ENCODE measurements at regions not wholly inside any gene's neighbourhood (a gene's known extent, or its start where the extent isn't known, plus 50 kb on each side); places are given as distances from the start of the nearest gene placed in this dataset.
"Not testable (repeated sequence)": the region's sequence is repeated elsewhere in the genome, so short reads cannot be mapped to it uniquely, and the experiment has no call there.

DNA sequence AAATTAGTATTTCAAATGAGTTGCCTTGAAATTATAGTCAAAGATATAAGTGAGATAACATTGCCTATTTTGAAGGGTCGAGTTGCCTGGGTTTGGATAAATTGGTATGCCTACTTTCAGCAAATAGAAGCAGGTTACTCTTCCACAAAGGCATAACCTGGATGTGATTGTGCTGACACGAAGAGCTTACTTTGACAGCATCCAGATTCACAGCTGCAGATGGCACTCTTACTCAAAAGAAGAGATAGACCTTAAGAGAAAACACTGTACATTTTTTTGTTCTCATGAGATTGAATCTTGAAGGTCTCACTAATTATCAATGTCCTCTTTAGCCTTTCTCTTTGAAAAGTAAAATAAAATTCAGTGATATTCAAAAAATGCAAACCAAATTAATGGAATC is 1338.7 kb downstream of the REEP3 start:
- Histone ChIP-seq H3K36me3 (ENCODE audit: control insufficient read depth in 5 of 5, insufficient read depth in 5 of 5, low read length in 5 of 5) (no peaks in the 10 kb centered on the region), H3K27ac (ENCODE audit: low read depth, low read length) (no peak overlapping the region), H3K4me3 (ENCODE audit: low read depth in 1 of 5, low read length in 5 of 5) (no peak overlapping the region), H3K4me1 (ENCODE audit: control insufficient read depth in 5 of 5, insufficient read depth in 5 of 5, low read length in 5 of 5) (no peaks in the 10 kb centered on the region), H3K9ac (ENCODE audit: low read length in 5 of 5) (no peak overlapping the region), H3K9me3 (ENCODE audit: control insufficient read depth in 5 of 5, low read length in 5 of 5) (no peaks in the 10 kb centered on the region), H3K27me3 (ENCODE audit: control insufficient read depth in 5 of 5, insufficient read depth in 4 of 5, low read length in 5 of 5) (no peaks in the 10 kb centered on the region)

DNA sequence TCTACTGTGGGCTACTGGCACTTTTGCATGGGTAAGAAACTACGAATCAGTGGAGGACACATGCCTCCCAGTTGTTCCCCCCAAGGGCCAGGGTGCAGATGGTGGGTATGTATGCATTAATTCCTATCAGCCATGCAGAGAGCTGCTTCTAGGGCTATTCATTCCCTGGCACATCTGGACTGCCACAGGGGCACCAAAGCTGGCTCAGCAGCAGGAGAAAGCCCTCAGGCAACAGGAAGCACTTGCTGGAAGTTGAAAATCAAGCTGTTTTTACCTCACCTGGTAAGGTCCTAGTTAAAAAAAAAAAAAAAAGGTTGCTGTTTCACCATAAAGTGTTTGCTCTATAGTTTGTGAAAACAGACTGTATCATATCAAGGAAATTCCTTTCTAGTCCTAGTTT is 1342.6 kb downstream of the REEP3 start:
- Histone ChIP-seq H3K4me1 (ENCODE audit: control insufficient read depth in 5 of 5, insufficient read depth in 5 of 5, low read length in 5 of 5) (no peaks in the 10 kb centered on the region), H3K9ac (ENCODE audit: low read length in 5 of 5) (no peak overlapping the region), H3K27ac (ENCODE audit: low read depth, low read length) (no peak overlapping the region), H3K4me3 (ENCODE audit: low read depth in 1 of 5, low read length in 5 of 5) (no peak overlapping the region), H3K36me3 (ENCODE audit: control insufficient read depth in 5 of 5, insufficient read depth in 5 of 5, low read length in 5 of 5) (no peaks in the 10 kb centered on the region), H3K27me3 (ENCODE audit: control insufficient read depth in 5 of 5, insufficient read depth in 4 of 5, low read length in 5 of 5) (no peaks in the 10 kb centered on the region), H3K9me3 (ENCODE audit: control insufficient read depth in 5 of 5, low read length in 5 of 5) (no peaks in the 10 kb centered on the region)

DNA sequence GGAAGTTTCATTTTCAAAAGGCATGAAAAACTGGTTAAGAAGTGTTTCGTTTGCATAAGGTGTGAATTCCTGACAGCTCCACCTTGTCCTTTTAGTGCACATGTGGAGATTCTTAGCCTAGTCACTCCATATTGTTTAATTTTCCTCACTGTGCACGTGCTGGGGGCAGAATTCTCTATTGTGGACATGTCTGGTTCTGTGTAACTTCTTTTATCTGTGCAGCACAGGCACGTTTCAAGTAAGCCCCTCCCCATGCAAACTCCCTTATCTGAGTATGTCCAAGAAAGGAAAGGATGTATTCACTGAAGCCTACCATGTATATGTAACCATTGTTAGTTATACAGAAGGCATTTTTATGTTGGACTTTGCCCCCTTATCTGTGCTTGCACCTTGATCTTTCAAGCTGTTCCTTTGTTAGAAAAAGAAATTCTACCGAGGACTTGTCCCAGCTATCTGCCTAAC is 1346.3 kb downstream of the REEP3 start:
- H3K9ac ChIP-seq (ENCODE audit: low read length in 5 of 5) = no peak overlapping the region
- H3K4me1 ChIP-seq (ENCODE audit: control insufficient read depth in 5 of 5, insufficient read depth in 5 of 5, low read length in 5 of 5) = no peaks in the 10 kb centered on the region
- H3K36me3 ChIP-seq (ENCODE audit: control insufficient read depth in 5 of 5, insufficient read depth in 5 of 5, low read length in 5 of 5) = no peaks in the 10 kb centered on the region
- no peak overlapping the region for H3K27ac ChIP-seq (ENCODE audit: low read depth, low read length)
- no peak overlapping the region for H3K4me3 ChIP-seq (ENCODE audit: low read depth in 1 of 5, low read length in 5 of 5)
- no peaks in the 10 kb centered on the region for H3K27me3 ChIP-seq (ENCODE audit: control insufficient read depth in 5 of 5, insufficient read depth in 4 of 5, low read length in 5 of 5)
- H3K9me3 ChIP-seq (ENCODE audit: control insufficient read depth in 5 of 5, low read length in 5 of 5) = no peaks in the 10 kb centered on the region

DNA sequence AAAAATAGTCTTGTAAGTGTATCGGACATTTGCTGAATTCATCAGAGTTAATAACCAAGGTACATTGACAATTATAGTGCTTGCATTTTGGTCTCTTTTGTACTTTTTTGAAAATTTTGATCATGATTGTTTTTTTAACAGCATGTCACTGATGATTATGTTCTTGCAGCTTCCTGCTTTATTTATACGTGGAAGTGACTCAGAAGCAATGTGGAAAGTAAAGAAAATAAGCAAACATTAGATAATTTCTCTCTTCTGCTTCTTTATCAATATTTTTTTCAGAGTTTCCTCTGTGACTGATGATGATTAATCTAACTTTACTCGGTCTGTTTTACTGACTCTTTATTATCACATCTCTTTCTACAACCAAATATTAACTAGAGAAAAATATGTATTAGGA is 1351.9 kb downstream of the REEP3 start:
- H3K9ac ChIP-seq (ENCODE audit: low read length in 5 of 5) = no peak overlapping the region
- no peak overlapping the region for H3K27ac ChIP-seq (ENCODE audit: low read depth, low read length)
- no peak overlapping the region for H3K4me3 ChIP-seq (ENCODE audit: low read depth in 1 of 5, low read length in 5 of 5)
- H3K27me3 ChIP-seq (ENCODE audit: control insufficient read depth in 5 of 5, insufficient read depth in 4 of 5, low read length in 5 of 5) = no peaks in the 10 kb centered on the region
- no peaks in the 10 kb centered on the region for H3K4me1 ChIP-seq (ENCODE audit: control insufficient read depth in 5 of 5, insufficient read depth in 5 of 5, low read length in 5 of 5)
- H3K9me3 ChIP-seq (ENCODE audit: control insufficient read depth in 5 of 5, low read length in 5 of 5) = no peaks in the 10 kb centered on the region
- H3K36me3 ChIP-seq (ENCODE audit: control insufficient read depth in 5 of 5, insufficient read depth in 5 of 5, low read length in 5 of 5) = no peaks in the 10 kb centered on the region

DNA sequence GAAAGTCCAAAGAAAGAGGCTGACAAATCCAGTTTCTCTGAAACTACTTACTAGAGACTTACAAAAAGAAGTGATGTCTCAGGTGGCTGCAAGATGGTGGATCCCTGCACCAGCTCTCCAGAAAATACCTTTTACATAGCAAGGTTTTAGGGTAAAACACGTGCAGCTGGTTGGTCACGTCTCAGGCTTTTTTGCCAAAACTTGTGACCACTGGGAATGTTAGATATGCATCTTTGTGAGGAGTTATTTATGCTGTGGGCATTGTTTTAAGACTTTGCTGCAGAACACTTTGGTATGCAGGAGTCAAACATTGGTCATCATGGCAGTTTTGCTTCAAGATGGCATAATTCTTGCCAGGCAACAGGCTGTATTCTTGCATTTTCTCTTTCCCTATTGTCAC is 1352.8 kb downstream of the REEP3 start:
- no peaks in the 10 kb centered on the region for H3K36me3 ChIP-seq (ENCODE audit: control insufficient read depth in 5 of 5, insufficient read depth in 5 of 5, low read length in 5 of 5)
- H3K27me3 ChIP-seq (ENCODE audit: control insufficient read depth in 5 of 5, insufficient read depth in 4 of 5, low read length in 5 of 5) = no peaks in the 10 kb centered on the region
- H3K4me1 ChIP-seq (ENCODE audit: control insufficient read depth in 5 of 5, insufficient read depth in 5 of 5, low read length in 5 of 5) = no peaks in the 10 kb centered on the region
- H3K27ac ChIP-seq (ENCODE audit: low read depth, low read length) = no peak overlapping the region
- H3K9me3 ChIP-seq (ENCODE audit: control insufficient read depth in 5 of 5, low read length in 5 of 5) = no peaks in the 10 kb centered on the region
- no peak overlapping the region for H3K4me3 ChIP-seq (ENCODE audit: low read depth in 1 of 5, low read length in 5 of 5)
- H3K9ac ChIP-seq (ENCODE audit: low read length in 5 of 5) = no peak overlapping the region

DNA sequence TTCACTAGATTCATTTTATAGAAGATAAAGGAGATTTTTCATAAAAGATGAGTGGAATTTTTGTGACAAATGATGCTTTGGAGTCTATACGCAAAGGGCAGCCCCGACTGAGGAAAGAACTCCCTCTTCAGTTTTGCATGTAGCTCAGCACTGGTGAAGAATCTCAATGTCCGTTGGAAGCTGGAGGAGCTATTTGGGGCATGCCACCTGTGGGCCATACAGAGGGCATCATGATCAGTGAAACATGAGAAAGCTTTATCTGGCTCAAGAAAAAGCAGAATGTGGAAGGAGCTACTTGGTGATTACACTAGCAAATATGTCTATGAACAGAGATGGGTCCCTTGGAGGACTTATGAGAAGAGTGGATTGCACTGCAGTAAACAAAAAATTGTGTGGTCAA is 1359.3 kb downstream of the REEP3 start:
- Histone ChIP-seq H3K36me3 (ENCODE audit: control insufficient read depth in 5 of 5, insufficient read depth in 5 of 5, low read length in 5 of 5) (no peaks in the 10 kb centered on the region), H3K9ac (ENCODE audit: low read length in 5 of 5) (no peak overlapping the region), H3K27me3 (ENCODE audit: control insufficient read depth in 5 of 5, insufficient read depth in 4 of 5, low read length in 5 of 5) (no peaks in the 10 kb centered on the region), H3K9me3 (ENCODE audit: control insufficient read depth in 5 of 5, low read length in 5 of 5) (no peaks in the 10 kb centered on the region), H3K4me3 (ENCODE audit: low read depth in 1 of 5, low read length in 5 of 5) (no peak overlapping the region), H3K27ac (ENCODE audit: low read depth, low read length) (no peak overlapping the region), H3K4me1 (ENCODE audit: control insufficient read depth in 5 of 5, insufficient read depth in 5 of 5, low read length in 5 of 5) (no peaks in the 10 kb centered on the region)

DNA sequence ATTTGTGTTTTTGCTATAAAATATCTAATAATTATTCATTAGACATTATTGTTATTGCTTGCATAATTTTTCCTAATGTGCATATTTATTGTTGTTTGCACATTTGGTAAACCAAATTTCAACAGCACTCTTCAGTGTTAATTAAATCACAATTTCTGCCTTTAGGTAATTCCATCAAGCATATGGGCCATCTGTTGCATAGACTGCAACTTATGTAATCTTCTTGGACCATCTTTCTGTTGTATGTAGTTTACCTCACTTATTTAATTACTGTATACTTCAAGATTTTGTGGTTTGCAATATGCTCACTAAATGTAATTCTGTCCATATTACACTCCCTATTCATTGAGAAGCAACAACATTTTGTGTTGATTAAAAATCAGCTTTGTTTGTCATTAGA is 1360.1 kb downstream of the REEP3 start:
- no peaks in the 10 kb centered on the region for H3K27me3 ChIP-seq (ENCODE audit: control insufficient read depth in 5 of 5, insufficient read depth in 4 of 5, low read length in 5 of 5)
- H3K4me1 ChIP-seq (ENCODE audit: control insufficient read depth in 5 of 5, insufficient read depth in 5 of 5, low read length in 5 of 5) = no peaks in the 10 kb centered on the region
- H3K4me3 ChIP-seq (ENCODE audit: low read depth in 1 of 5, low read length in 5 of 5) = no peak overlapping the region
- no peak overlapping the region for H3K9ac ChIP-seq (ENCODE audit: low read length in 5 of 5)
- H3K36me3 ChIP-seq (ENCODE audit: control insufficient read depth in 5 of 5, insufficient read depth in 5 of 5, low read length in 5 of 5) = no peaks in the 10 kb centered on the region
- H3K27ac ChIP-seq (ENCODE audit: low read depth, low read length) = no peak overlapping the region
- no peaks in the 10 kb centered on the region for H3K9me3 ChIP-seq (ENCODE audit: control insufficient read depth in 5 of 5, low read length in 5 of 5)

DNA sequence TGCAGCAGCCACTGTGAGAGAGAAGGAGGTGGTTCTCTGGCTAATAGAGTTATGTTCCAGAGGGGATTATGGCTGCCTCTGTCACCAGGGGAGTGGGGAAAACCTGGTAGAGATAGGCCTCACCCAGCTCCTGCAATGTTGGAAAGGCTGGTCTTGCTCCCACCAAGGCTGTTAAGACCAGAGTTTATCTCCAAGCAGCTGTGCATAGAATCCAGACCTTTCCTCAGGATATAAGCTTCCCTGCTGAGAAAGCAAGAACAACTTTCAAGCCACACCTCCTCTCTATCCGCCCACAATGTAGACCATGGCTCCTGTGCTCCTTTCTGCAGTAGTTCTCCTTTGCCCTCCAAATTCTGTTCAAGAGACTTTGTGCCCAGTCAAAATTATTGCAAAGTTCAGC is 1375.4 kb downstream of the REEP3 start:
- peaks cover 0 to 8% (median 3%) of the 10 kb centered on the region in 5 donors for H3K9me3 ChIP-seq (ENCODE audit: control insufficient read depth in 5 of 5, low read length in 5 of 5)
- no peaks in the 10 kb centered on the region for H3K36me3 ChIP-seq (ENCODE audit: control insufficient read depth in 5 of 5, insufficient read depth in 5 of 5, low read length in 5 of 5)
- no peaks in the 10 kb centered on the region for H3K27me3 ChIP-seq (ENCODE audit: control insufficient read depth in 5 of 5, insufficient read depth in 4 of 5, low read length in 5 of 5)
- H3K9ac ChIP-seq (ENCODE audit: low read length in 5 of 5) = no peak overlapping the region
- no peak overlapping the region for H3K27ac ChIP-seq (ENCODE audit: low read depth, low read length)
- H3K4me3 ChIP-seq (ENCODE audit: low read depth in 1 of 5, low read length in 5 of 5) = no peak overlapping the region
- no peaks in the 10 kb centered on the region for H3K4me1 ChIP-seq (ENCODE audit: control insufficient read depth in 5 of 5, insufficient read depth in 5 of 5, low read length in 5 of 5)

DNA sequence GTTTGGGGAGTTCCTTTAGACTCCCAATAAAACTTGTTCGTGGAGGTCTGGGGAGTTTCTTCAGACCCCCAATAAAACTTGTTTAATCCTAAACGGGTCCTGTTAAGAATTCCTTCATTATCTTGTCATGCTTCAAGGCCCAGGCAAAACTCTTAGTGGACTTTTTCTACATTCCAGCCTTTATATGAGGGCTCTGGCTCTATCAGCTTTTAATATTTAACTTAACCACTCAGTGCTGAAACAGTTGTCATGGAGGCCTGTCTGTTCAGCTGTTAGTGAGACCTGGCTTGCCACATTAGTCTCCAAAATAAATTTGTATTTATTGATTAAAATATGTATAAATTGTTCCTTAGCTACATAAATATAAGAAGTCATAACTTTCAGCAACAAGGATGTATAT is 1385.1 kb downstream of the REEP3 start:
- H3K27me3 ChIP-seq (ENCODE audit: control insufficient read depth in 5 of 5, insufficient read depth in 4 of 5, low read length in 5 of 5); H3K9me3 ChIP-seq (ENCODE audit: control insufficient read depth in 5 of 5, low read length in 5 of 5); H3K27ac ChIP-seq (ENCODE audit: low read depth, low read length); H3K9ac ChIP-seq (ENCODE audit: low read length in 5 of 5); H3K4me3 ChIP-seq (ENCODE audit: low read depth in 1 of 5, low read length in 5 of 5); H3K4me1 ChIP-seq (ENCODE audit: control insufficient read depth in 5 of 5, insufficient read depth in 5 of 5, low read length in 5 of 5); H3K36me3 ChIP-seq (ENCODE audit: control insufficient read depth in 5 of 5, insufficient read depth in 5 of 5, low read length in 5 of 5): not testable (repeated sequence)

DNA sequence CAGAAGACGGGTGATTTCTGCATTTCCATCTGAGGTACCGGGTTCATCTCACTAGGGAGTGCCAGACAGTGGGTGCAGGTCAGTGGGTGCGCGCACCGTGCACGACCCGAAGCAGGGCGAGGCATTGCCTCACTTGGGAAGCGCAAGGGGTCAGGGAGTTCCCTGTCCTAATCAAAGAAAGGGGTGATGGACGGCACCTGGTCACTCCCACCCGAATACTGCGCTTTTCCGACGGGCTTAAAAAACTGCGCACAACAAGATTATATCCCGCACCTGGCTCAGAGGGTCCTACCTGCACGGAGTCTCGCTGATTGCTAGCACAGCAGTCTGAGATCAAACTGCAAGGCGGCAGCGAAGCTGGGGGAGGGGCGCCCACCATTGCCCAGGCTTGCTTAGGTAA is 1403.1 kb downstream of the REEP3 start:
- H3K4me3 ChIP-seq (ENCODE audit: low read depth in 1 of 5, low read length in 5 of 5); H3K4me1 ChIP-seq (ENCODE audit: control insufficient read depth in 5 of 5, insufficient read depth in 5 of 5, low read length in 5 of 5); H3K27me3 ChIP-seq (ENCODE audit: control insufficient read depth in 5 of 5, insufficient read depth in 4 of 5, low read length in 5 of 5); H3K9ac ChIP-seq (ENCODE audit: low read length in 5 of 5); H3K9me3 ChIP-seq (ENCODE audit: control insufficient read depth in 5 of 5, low read length in 5 of 5); H3K36me3 ChIP-seq (ENCODE audit: control insufficient read depth in 5 of 5, insufficient read depth in 5 of 5, low read length in 5 of 5); H3K27ac ChIP-seq (ENCODE audit: low read depth, low read length): not testable (repeated sequence)

DNA sequence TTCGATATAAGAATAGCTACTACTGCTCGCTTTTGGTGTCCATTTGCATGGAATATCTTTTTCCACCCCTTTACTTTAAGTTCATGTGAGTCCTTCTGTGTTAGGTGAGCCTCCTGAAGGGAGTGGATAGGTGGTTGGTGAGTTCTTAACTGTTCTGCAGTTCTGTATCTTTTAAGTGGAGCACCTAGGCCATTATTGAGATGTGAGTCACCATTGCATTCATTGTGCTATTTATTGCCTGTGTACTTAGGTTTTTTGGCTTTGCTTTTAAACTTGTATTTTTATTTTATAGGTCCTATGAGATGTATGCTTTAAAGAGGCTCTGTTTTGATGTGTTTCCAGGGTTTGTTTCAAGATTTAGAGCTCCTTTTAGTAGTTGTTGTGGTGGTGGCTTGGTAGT is 1430.8 kb downstream of the REEP3 start:
- H3K27ac ChIP-seq (ENCODE audit: low read depth, low read length) = no peak overlapping the region
- H3K36me3 ChIP-seq (ENCODE audit: control insufficient read depth in 5 of 5, insufficient read depth in 5 of 5, low read length in 5 of 5) = no peaks in the 10 kb centered on the region
- peaks cover 0 to 8% (median 0%) of the 10 kb centered on the region in 5 donors for H3K9me3 ChIP-seq (ENCODE audit: control insufficient read depth in 5 of 5, low read length in 5 of 5)

More for the DNA sequence above, 1430.8 kb downstream of the REEP3 start:
- no peaks in the 10 kb centered on the region for H3K27me3 ChIP-seq (ENCODE audit: control insufficient read depth in 5 of 5, insufficient read depth in 4 of 5, low read length in 5 of 5)
- H3K4me3 ChIP-seq (ENCODE audit: low read depth in 1 of 5, low read length in 5 of 5) = no peak overlapping the region
- no peaks in the 10 kb centered on the region for H3K4me1 ChIP-seq (ENCODE audit: control insufficient read depth in 5 of 5, insufficient read depth in 5 of 5, low read length in 5 of 5)
- H3K9ac ChIP-seq (ENCODE audit: low read length in 5 of 5) = no peak overlapping the region
